IMR-90 (cell line): ENCODE measurements at regions not wholly inside any gene's neighbourhood (a gene's known extent, or its start where the extent isn't known, plus 50 kb on each side); places are given as distances from the start of the nearest gene placed in this dataset.

Experiments used
- ATAC-seq: fragments of 200-7000 bp; cut with Tn5 transposase; 2 replicates; pipeline ENCODE4 v1.9.1; 2020; ENCODE audit warnings: low read depth, mild to moderate bottlenecking, moderate library complexity
- BruUV-seq: library from RNA; stranded (reverse); fragments of 400-500 nt; replicated peaks from 2 replicates; lab custom pipeline; 2021; lab: Mats Ljungman, UMichigan
- CTCF ChIA-PET: fragments of 300-600 bp; formaldehyde crosslinking; extraction: SDS; loops from one replicate; lab custom pipeline; 2021; ENCODE audit warnings: antibody characterized with exemption; lab: Yijun Ruan, JAX
- POLR2A ChIA-PET: fragments of 300-600 bp; sonication (Branson Sonifier 250); formaldehyde crosslinking; loops from one replicate; lab custom pipeline; 2022; ENCODE audit warnings: antibody characterized with exemption; ENCODE audit not compliant: unreplicated experiment; lab: Charles Lee
- DNase-seq: peaks from one replicate; pipeline ENCODE4 v3.0.0; 2013
- H2AFZ ChIP-seq: replicated peaks from 2 replicates; pipeline ENCODE3; 2013; ENCODE audit warnings: low read length, mild to moderate bottlenecking; ENCODE audit not compliant: poor library complexity
- H2AK5ac ChIP-seq: 2 replicates; pipeline ENCODE4 v1.6.1; 2013; ENCODE audit warnings: low read depth, low read length, inconsistent platforms
- H2AK9ac ChIP-seq: replicated peaks from 2 replicates; pipeline ENCODE3; 2013; ENCODE audit warnings: mild to moderate bottlenecking, low read depth, low read length, moderate library complexity; ENCODE audit not compliant: poor library complexity
- H2BK120ac ChIP-seq: 2 replicates; pipeline ENCODE4 v1.6.1; 2013; ENCODE audit warnings: low read depth, low read length, inconsistent platforms
- H2BK15ac ChIP-seq: 3 replicates; pipeline ENCODE4 v1.6.1; 2013; ENCODE audit warnings: low read depth, low read length, inconsistent platforms
- H2BK20ac ChIP-seq: 2 replicates; pipeline ENCODE4 v1.6.1; 2013; ENCODE audit warnings: low read depth, mild to moderate bottlenecking, inconsistent platforms, low read length, moderate library complexity
- H2BK5ac ChIP-seq: 2 replicates; pipeline ENCODE4 v1.6.1; 2013; ENCODE audit warnings: mild to moderate bottlenecking, low read depth, low read length, inconsistent platforms; ENCODE audit not compliant: poor library complexity, severe bottlenecking
- H3K14ac ChIP-seq: replicated peaks from 2 replicates; pipeline ENCODE4 v1.6.1; 2013; ENCODE audit warnings: low read depth, low read length, inconsistent platforms
- H3K18ac ChIP-seq: 2 replicates; pipeline ENCODE4 v1.6.1; 2013; ENCODE audit warnings: low read depth, low read length, control low read depth
- H3K23ac ChIP-seq: 2 replicates; pipeline ENCODE4 v1.6.1; 2013; ENCODE audit warnings: low read depth, low read length, inconsistent platforms
- H3K27ac ChIP-seq: 2 replicates; pipeline ENCODE4 v1.5.1; 2013; ENCODE audit warnings: mild to moderate bottlenecking, control low read depth, low read length; ENCODE audit not compliant: insufficient read depth
- H3K27me3 ChIP-seq: 2 replicates; pipeline ENCODE4 v1.6.1; 2013; ENCODE audit warnings: low read length; ENCODE audit not compliant: control insufficient read depth, insufficient read depth
- H3K36me3 ChIP-seq: 2 replicates; pipeline ENCODE4 v1.6.1; 2013; ENCODE audit warnings: low read length, mixed read lengths; ENCODE audit not compliant: control insufficient read depth, insufficient read depth
- H3K4ac ChIP-seq: 2 replicates; pipeline ENCODE4 v1.6.1; 2013; ENCODE audit warnings: low read depth, low read length, inconsistent platforms
- H3K4me1 ChIP-seq: 2 replicates; pipeline ENCODE4 v1.6.1; 2013; ENCODE audit warnings: low read length, mixed read lengths; ENCODE audit not compliant: control insufficient read depth, insufficient read depth
- H3K4me2 ChIP-seq: 2 replicates; pipeline ENCODE4 v1.6.1; 2013; ENCODE audit warnings: low read depth, mild to moderate bottlenecking, control low read depth, low read length, moderate library complexity
- H3K4me3 ChIP-seq: 2 replicates; pipeline ENCODE4 v1.5.1; 2013; ENCODE audit warnings: low read depth, mild to moderate bottlenecking, control low read depth, low read length, moderate library complexity; ENCODE audit not compliant: insufficient read depth
- H3K56ac ChIP-seq: 2 replicates; pipeline ENCODE4 v1.6.1; 2013; ENCODE audit warnings: low read length, inconsistent platforms; ENCODE audit not compliant: insufficient read depth; ENCODE audit errors: extremely low read depth
- H3K79me1 ChIP-seq, 2 experiments: 2 replicates each; pipeline ENCODE4 v1.6.1; 2013; ENCODE audit warnings: low read length in 2 of 2, inconsistent platforms in 1 of 2, low read depth in 1 of 2
- H3K9ac ChIP-seq: 2 replicates; pipeline ENCODE4 v1.6.1; 2013; ENCODE audit warnings: low read depth, low read length, control low read depth
- H3K9me1 ChIP-seq: 2 replicates; pipeline ENCODE4 v1.6.1; 2013; ENCODE audit warnings: low read length, inconsistent platforms; ENCODE audit not compliant: insufficient read depth
- H3K9me3 ChIP-seq: 2 replicates; pipeline ENCODE4 v1.6.1; 2013; ENCODE audit warnings: low read length; ENCODE audit not compliant: control insufficient read depth, insufficient read depth
- H4K20me1 ChIP-seq: 2 replicates; pipeline ENCODE4 v1.6.1; 2013; ENCODE audit warnings: low read length, inconsistent platforms; ENCODE audit not compliant: insufficient read depth
- H4K5ac ChIP-seq: 2 replicates; pipeline ENCODE4 v1.6.1; 2013; ENCODE audit warnings: mild to moderate bottlenecking, low read depth, low read length, control low read depth
- H4K8ac ChIP-seq, 2 experiments: 2 replicates each; pipeline ENCODE4 v1.6.1; 2013; ENCODE audit warnings: low read depth in 2 of 2, low read length in 2 of 2, control low read depth in 1 of 2, inconsistent platforms in 1 of 2
- H4K91ac ChIP-seq: 2 replicates; pipeline ENCODE4 v1.6.1; 2013; ENCODE audit warnings: low read depth, low read length, inconsistent platforms; ENCODE audit not compliant: insufficient read depth
- BHLHE40 ChIP-seq: fragments of 150-350 bp; IDR thresholded peaks from 2 replicates; pipeline ENCODE4 v1.6.1; 2016; ENCODE audit warnings: mild to moderate bottlenecking, low read depth, low read length
- CEBPB ChIP-seq: IDR thresholded peaks from 2 replicates; pipeline ENCODE4 v1.6.1; 2012; ENCODE audit warnings: low read depth, low read length, improper control_type of control experiment
- CHD1 ChIP-seq: IDR thresholded peaks from 2 replicates; pipeline ENCODE4 v1.6.1; 2012; ENCODE audit warnings: low read depth, low read length, improper control_type of control experiment
- CTCF ChIP-seq: conservative IDR thresholded peaks from 2 replicates; pipeline ENCODE4 v1.5.1; 2012; ENCODE audit warnings: mild to moderate bottlenecking, low read depth, low read length, improper control_type of control experiment
- FOS ChIP-seq: fragments of 150-350 bp; IDR thresholded peaks from 2 replicates; pipeline ENCODE4 v1.6.1; 2016; ENCODE audit warnings: low read depth, low read length
- MAFK ChIP-seq: IDR thresholded peaks from 2 replicates; pipeline ENCODE4 v1.6.1; 2012; ENCODE audit warnings: low read depth, low read length, improper control_type of control experiment
- MAZ ChIP-seq: IDR thresholded peaks from 2 replicates; pipeline ENCODE4 v1.6.1; 2012; ENCODE audit warnings: low read depth, mild to moderate bottlenecking, low read length, improper control_type of control experiment, moderate library complexity, borderline replicate concordance
- MXI1 ChIP-seq: IDR thresholded peaks from 2 replicates; pipeline ENCODE4 v1.6.1; 2012; ENCODE audit warnings: low read depth, mild to moderate bottlenecking, low read length, moderate library complexity, borderline replicate concordance
- NFE2L2 ChIP-seq: fragments of 150-350 bp; IDR thresholded peaks from 2 replicates; pipeline ENCODE4 v1.6.1; 2016; ENCODE audit warnings: low read depth, mild to moderate bottlenecking, low read length
- POLR2A ChIP-seq: IDR thresholded peaks from 2 replicates; pipeline ENCODE4 v1.6.1; 2012; ENCODE audit warnings: mild to moderate bottlenecking, low read depth, low read length
- RAD21 ChIP-seq: IDR thresholded peaks from 2 replicates; pipeline ENCODE4 v1.6.1; 2012; ENCODE audit warnings: low read length, improper control_type of control experiment
- RCOR1 ChIP-seq: IDR thresholded peaks from 2 replicates; pipeline ENCODE4 v1.6.1; 2012; ENCODE audit warnings: mild to moderate bottlenecking, low read length, improper control_type of control experiment; ENCODE audit not compliant: insufficient replicate concordance
- RFX5 ChIP-seq: IDR thresholded peaks from 2 replicates; pipeline ENCODE4 v1.8.0; 2012; ENCODE audit warnings: low read depth, mild to moderate bottlenecking, low read length, moderate library complexity
- SMC3 ChIP-seq: fragments of 150-350 bp; IDR thresholded peaks from 2 replicates; pipeline ENCODE4 v1.6.1; 2016; ENCODE audit warnings: low read depth, mild to moderate bottlenecking, antibody characterized with exemption, low read length, moderate library complexity
- WGBS, 2 experiments: methylation state at CpG; one replicate each; pipeline versions ENCODE4 v1.1.5 to v1.1.7; 2013; ENCODE audit warnings: missing lambda C conversion rate in 2 of 2; ENCODE audit not compliant: insufficient read length in 1 of 2; ENCODE audit errors: extremely low coverage in 2 of 2; 5-methylcytosine and 5-hydroxymethylcytosine counted together
- dilution Hi-C: fragments of 300-500 bp; cut with HindIII; formaldehyde crosslinking; loops from one replicate; pipeline ENCODE4 v1.14.3; 2018; ENCODE audit warnings: low sequenced_read_pairs; ENCODE audit not compliant: unreplicated experiment
- in situ Hi-C: fragments of 300-500 bp; cut with MboI; formaldehyde crosslinking; loops from 3 replicates; pipeline ENCODE4 v1.14.3; 2019; ENCODE audit warnings: low sequenced_read_pairs, inconsistent platforms, mixed read lengths
- intact Hi-C: fragments of 100-400 bp; cut with micrococcal nuclease; formaldehyde crosslinking; loops from 2 replicates; pipeline ENCODE4 v1.10.0; 2022
- TF ChIP-seq, protein P1 (sequence below): fragments of 150-350 bp; IDR thresholded peaks from 2 replicates; pipeline ENCODE4 v1.6.1; 2016; ENCODE audit warnings: low read depth, mild to moderate bottlenecking, low read length, moderate library complexity, borderline replicate concordance
- TF ChIP-seq, protein P2 (sequence below): fragments of 150-350 bp; IDR thresholded peaks from 2 replicates; pipeline ENCODE4 v1.6.1; 2017; ENCODE audit warnings: mild to moderate bottlenecking, antibody characterized with exemption, low read length, low read depth

DNA sequence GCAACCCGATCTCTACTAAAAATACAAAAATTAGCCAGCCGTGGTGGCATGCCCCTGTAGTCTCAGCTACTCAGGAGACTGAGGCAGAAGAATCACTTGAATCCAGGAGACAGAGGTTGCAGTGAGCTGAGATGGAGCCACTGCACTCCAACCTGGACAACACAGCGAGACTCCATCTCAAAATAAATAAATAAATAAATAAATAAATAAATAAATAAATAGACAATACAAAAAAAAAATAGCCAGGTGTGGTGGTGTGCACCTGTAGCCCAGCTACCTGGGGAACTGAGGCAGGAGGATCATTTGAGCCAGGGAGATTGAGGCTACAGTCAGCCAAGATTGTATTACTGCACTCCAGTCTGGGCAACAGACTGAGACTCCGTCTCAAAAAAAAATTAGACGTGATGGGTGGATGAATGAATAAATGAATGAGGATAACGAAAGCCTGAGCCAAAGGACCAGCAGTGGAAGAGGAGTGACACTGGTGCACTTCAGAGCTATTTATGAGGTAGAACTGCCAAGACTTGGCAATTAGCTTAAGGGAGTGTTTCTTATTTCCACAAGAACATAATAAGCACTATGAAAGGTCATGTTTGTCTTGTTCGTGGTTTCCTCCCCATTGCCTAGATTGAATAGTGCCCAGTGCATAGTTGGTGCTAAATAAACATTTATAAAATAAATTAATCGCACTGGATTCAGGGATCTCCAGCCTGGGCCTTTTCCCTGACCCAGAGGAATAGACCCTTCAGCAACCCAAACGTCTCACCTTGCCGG is 232.2 kb downstream of the IDS start:
- H2BK5ac ChIP-seq, result no peak overlapping the region
- in situ Hi-C loops (no loop called here), dilution Hi-C loops (no loop called here), intact Hi-C loops (no loop called here)
- no peak for TF ChIP-seq SMC3
- TF ChIP-seq, protein P1, sequence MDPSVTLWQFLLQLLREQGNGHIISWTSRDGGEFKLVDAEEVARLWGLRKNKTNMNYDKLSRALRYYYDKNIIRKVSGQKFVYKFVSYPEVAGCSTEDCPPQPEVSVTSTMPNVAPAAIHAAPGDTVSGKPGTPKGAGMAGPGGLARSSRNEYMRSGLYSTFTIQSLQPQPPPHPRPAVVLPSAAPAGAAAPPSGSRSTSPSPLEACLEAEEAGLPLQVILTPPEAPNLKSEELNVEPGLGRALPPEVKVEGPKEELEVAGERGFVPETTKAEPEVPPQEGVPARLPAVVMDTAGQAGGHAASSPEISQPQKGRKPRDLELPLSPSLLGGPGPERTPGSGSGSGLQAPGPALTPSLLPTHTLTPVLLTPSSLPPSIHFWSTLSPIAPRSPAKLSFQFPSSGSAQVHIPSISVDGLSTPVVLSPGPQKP, result no peak
- TF ChIP-seq FOS, result no peak
- TF ChIP-seq MXI1, result no peak
- no peak for TF ChIP-seq BHLHE40
- no peak for TF ChIP-seq POLR2A
- no peak for TF ChIP-seq MAZ
- no peak for TF ChIP-seq RAD21
- no peak for TF ChIP-seq RFX5
- TF ChIP-seq CHD1, result no peak
- no peak for TF ChIP-seq CTCF
- TF ChIP-seq MAFK, result no peak
- no peak for TF ChIP-seq RCOR1
- no peak for TF ChIP-seq CEBPB
- TF ChIP-seq NFE2L2, result no peak
- TF ChIP-seq, protein P2, sequence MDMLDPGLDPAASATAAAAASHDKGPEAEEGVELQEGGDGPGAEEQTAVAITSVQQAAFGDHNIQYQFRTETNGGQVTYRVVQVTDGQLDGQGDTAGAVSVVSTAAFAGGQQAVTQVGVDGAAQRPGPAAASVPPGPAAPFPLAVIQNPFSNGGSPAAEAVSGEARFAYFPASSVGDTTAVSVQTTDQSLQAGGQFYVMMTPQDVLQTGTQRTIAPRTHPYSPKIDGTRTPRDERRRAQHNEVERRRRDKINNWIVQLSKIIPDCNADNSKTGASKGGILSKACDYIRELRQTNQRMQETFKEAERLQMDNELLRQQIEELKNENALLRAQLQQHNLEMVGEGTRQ, result no peak
- no peak overlapping the region for H2BK15ac ChIP-seq
- DNase-seq, result no peak
- H3K36me3 ChIP-seq, result no peaks in the 10 kb centered on the region
- CTCF ChIA-PET, result no interaction called here
- no peak overlapping the region for H2BK120ac ChIP-seq
- H3K4me1 ChIP-seq, result no peaks in the 10 kb centered on the region
- no peak overlapping the region for H2AK9ac ChIP-seq
- H2AFZ ChIP-seq, result no peak overlapping the region
- no peak overlapping the region for H3K23ac ChIP-seq
- no peak overlapping the region for H3K4me3 ChIP-seq
- H4K91ac ChIP-seq, result no peak overlapping the region
- H3K56ac ChIP-seq, result no peak overlapping the region
- POLR2A ChIA-PET, result no interaction called here
- no peak overlapping the region for H2AK5ac ChIP-seq
- no peaks in the 10 kb centered on the region for H3K9me1 ChIP-seq
- H3K27ac ChIP-seq, result no peak overlapping the region
- no peak overlapping the region for H4K5ac ChIP-seq
- no peak for ATAC-seq
- H3K27me3 ChIP-seq, result no peaks in the 10 kb centered on the region
- H3K14ac ChIP-seq, result no peak overlapping the region
- no TSS peak for BruUV-seq
- H3K79me1 ChIP-seq, result no peaks in the 10 kb centered on the region
- 88% methylated on average over 3 of the region's 10 CpGs; no CpG with 5 or more reads in 1 of the 2 experiments for WGBS, 2 experiments
- no peaks in the 10 kb centered on the region; the same call in 1 of the 2 replicates for H3K9me3 ChIP-seq
- H3K18ac ChIP-seq, result no peak overlapping the region
- no peak overlapping the region for H2BK20ac ChIP-seq
- no peak overlapping the region for H3K4me2 ChIP-seq
- no peak overlapping the region for H4K8ac ChIP-seq
- H3K9ac ChIP-seq, result no peak overlapping the region
- no peaks in the 10 kb centered on the region for H4K20me1 ChIP-seq
- H3K4ac ChIP-seq, result no peak overlapping the region
